Right ventricle myocardium inferior (tissue), 1 donor: ENCODE measurements at regions not wholly inside any gene's neighbourhood (a gene's known extent, or its start where the extent isn't known, plus 50 kb on each side); places are given as distances from the start of the nearest gene placed in this dataset.
"Not testable (repeated sequence)": the region's sequence is repeated elsewhere in the genome, so short reads cannot be mapped to it uniquely, and the experiment has no call there.

Experiments
- ATAC-seq: fragments of 200-7000 bp; cut with Tn5 transposase; one replicate; pipeline ENCODE4 v1.9.1; 2020; ENCODE audit warnings: mild to moderate bottlenecking, moderate library complexity
- DNase-seq: peaks from one replicate; pipeline ENCODE4 v3.0.0; 2021; ENCODE audit errors: missing footprints
- intact Hi-C: fragments of 100-400 bp; cut with DNase I; formaldehyde crosslinking; loops from one replicate; pipeline ENCODE4 v1.11.0; 2022
- donor health status: DM: no; HTN: yes; CAD: no; lungs with severe emphysema.

DNA sequence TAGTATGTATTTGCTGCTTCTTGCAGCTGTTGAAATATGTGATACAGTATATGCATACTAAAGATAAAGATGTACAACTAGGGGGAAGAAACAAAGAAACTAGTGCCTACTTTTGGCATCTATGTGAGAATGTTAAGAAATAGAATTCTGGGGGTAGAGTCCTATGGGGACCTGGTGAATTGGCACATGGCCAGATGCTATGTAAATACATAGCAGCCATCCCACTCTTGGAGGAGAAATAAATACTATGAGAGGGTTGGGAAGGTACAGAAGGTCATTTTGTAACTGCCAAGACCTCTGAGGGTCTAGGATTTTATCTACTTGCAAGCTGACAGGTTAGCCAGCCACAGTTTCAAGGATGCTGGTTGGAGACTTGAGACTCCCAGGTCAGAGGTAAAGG lies 298.3 kb upstream of the TBL1XR1 start:
- intact Hi-C loops, result no loop called here
- ATAC-seq, result no peak
- no peak for DNase-seq

DNA sequence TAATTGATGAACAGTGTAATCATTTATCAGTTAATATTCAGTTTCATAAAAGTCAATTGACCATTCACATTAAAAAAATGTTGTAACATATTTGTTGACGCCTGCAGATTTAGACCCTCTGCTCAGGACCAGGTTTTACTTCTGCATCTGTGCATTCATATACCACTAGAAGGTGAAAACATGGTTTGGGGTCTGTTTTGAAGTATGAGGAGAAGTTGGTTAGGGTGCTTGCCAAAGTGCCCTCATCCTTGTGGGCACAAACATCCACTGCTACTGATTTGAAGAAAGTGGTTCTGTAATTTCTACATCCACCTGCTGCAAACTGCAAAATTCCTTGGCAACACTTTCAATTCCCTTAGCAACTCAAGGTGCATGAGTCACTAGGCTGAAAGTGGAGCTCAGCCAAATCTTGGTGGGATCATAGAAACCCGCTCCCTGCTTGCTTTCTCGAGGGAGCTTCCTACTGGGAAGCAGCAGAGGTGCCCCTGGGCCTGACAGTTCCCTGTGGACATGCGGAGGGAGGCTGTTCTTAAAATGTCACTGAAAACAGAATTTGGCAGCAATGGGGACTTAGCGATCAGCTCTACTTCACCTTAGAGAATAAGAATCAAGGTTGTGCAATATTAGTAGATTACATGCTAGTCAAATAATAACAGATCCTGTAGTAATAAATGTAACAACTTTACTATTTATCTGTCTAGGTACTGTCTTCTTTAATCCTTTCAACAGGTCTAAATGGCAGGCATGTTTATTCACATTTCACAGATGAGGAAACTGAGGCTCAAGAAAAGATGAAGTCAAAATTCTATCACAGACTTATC lies 301.0 kb upstream of the TBL1XR1 start:
- peak; percentile 39 for ATAC-seq
- DNase-seq, result no peak
- intact Hi-C loops, result no loop called here

DNA sequence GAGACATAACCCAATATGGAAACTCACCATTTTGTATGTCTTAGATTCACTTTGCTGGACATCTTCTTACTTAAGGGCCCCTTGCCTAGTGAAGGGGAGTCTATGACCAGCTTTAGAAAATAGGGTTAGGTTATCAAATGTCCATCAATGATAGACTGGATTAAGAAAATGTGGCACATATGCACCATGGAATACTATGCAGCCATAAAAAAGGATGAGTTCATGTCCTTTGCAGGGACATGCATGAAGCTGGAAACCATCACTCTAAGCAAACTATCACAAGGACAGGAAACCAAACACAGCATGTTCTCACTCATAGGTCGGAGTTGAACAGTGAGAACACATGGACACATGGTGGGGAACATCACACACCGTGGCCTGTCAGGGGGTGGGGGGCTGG lies 301.8 kb upstream of the TBL1XR1 start:
- DNase-seq, intact Hi-C loops, ATAC-seq: not testable (repeated sequence)

GRCh38 chr3:177499779-177500423 lies 302.6 kb upstream of the TBL1XR1 start:
- intact Hi-C loops, result no loop called here
- DNase-seq (no peak), ATAC-seq (no peak)

DNA sequence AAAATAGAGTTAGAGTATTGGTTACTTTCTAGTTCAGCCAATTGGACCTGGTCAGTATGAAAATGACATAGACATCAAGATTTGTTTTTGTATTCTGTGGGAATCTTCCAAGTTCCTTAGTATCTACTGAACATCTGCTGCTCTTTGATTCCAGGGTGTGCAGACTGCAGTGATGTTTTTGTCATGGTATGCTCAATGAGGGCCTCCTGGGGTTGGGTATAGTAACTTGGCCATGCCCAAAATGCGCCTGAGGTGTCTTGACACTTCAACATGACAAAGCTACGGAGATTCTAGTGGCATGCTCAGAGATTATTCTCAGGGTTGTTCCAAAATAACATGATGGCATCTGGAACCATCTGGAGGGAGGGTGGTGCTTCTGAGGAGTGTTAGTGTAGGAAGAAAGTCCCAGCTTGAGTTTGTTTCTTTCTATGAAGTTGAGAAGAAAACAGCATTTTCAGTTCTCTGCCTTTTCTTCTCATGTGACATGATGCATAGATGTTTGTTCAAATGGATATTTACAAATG lies 313.5 kb upstream of the TBL1XR1 start:
- ATAC-seq, result no peak
- DNase-seq, result no peak
- intact Hi-C loops, result loop anchor here (10.0 kb wide), 1 partner anchor 194 kb away; no protein-coding TSS in a partner anchor

- ATAC-seq, result peak; percentile 30
- intact Hi-C loops, result loop anchor here (10.0 kb wide), 1 partner anchor 192 kb away; no protein-coding TSS in a partner anchor
- no peak for DNase-seq
These were observed 315.9 kb upstream of the TBL1XR1 start for GRCh38 chr3:177512945-177513814.

- no peak for ATAC-seq
- intact Hi-C loops, result loop anchor here (2.0 to 10.0 kb wide), 2 partner anchors 191 to 247 kb away; no protein-coding TSS in a partner anchor
- no peak for DNase-seq
These were observed 316.7 kb upstream of the TBL1XR1 start for GRCh38 chr3:177513815-177514610.

GRCh38 chr3:177514611-177515499 lies 317.6 kb upstream of the TBL1XR1 start:
- DNase-seq (no peak), ATAC-seq (no peak)
- intact Hi-C loops, result loop anchor here (2.0 to 10.0 kb wide), 3 partner anchors 102 to 246 kb away; no protein-coding TSS in a partner anchor

DNA sequence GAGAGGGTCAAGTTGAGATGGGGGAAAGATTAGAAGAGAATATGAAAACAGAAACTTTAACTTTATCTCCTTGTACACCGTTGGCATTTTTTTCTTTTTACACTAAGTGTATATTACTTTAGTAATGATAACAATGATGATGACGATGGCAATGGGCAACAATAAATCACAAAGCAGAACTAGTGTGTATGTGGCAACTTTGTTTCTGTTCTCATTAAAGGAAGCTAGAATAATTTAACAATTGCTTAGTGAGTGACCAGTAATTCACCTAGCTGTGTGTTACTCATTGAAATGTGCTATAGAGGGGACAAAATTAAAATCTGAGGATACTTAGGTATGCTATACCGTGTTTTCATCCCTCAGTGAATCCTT lies 318.5 kb upstream of the TBL1XR1 start:
- DNase-seq, result no peak
- intact Hi-C loops, result loop anchor here (2.0 to 10.0 kb wide), 3 partner anchors 102 to 245 kb away; no protein-coding TSS in a partner anchor
- ATAC-seq, result no peak

DNA sequence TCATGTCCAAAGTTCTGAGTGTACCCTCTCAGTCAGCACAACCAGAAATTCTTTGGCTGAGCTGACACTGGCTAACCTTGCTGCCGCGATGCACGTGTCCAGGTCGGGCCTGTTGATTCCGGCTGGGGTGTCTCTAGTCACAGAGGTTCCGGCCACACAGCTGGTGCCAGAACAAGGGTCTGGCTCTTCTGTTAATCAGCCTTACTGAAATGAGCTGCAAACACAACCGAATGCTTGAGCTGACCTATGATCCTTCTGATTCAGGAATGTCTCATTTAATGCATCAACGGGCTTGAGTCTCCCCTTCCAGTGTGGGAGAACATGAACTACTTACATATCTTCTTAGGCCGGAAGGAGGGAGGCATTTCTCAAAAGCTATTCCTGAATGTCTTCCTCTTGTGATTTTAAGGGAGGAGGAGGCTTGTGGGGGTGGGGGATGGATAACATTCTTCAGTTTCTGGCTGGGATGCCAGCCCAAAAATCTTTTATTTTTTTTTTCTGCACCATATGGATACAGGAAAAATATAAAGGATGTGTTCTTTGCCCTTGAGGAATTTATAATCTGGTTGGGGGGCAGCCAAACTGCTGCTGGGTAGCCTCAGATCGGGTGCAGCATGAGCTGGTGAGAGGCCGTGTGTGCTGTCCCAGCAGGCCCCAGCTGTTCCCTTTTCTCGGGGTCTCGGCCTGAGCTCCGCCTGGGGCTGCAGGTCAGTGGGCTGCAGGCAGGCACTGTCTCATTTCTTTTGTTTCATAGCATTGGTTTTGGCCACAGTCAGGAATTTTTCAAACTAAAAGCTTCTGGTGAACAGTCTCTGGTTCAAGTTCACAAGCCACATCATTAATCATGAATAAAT lies 319.1 kb upstream of the TBL1XR1 start:
- no peak for DNase-seq
- intact Hi-C loops, result loop anchor here (5.0 to 10.0 kb wide), 2 partner anchors 101 to 188 kb away; no protein-coding TSS in a partner anchor
- peak; percentile 76 for ATAC-seq

GRCh38 chr3:177517906-177518305 lies 320.6 kb upstream of the TBL1XR1 start:
- no peak for ATAC-seq
- DNase-seq, result no peak
- intact Hi-C loops, result loop anchor here (5.0 to 10.0 kb wide), 2 partner anchors 99 to 187 kb away; no protein-coding TSS in a partner anchor

DNA sequence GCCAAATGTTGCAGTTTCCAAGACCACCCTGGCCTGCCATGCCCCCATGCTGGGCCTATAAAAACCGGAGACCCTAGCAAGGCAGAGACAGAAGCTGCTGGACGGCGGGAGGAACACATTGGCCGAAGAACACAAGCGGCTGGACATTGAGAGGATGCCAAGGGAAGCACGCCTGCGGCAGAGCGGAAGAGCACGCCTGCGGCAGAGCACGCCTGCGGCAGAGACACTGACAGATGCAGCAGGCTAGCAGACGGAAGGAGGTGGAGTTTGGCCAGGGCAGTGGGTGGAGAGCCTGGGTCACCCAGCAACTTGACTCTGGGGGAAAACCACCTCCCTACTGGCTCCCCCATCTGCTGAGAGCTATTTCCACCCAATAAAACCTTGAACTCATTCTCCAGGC lies 322.3 kb upstream of the TBL1XR1 start:
- DNase-seq (no peak), ATAC-seq (no peak)
- intact Hi-C loops, result loop anchor here (5.0 to 10.0 kb wide), 2 partner anchors 98 to 185 kb away; no protein-coding TSS in a partner anchor

DNA sequence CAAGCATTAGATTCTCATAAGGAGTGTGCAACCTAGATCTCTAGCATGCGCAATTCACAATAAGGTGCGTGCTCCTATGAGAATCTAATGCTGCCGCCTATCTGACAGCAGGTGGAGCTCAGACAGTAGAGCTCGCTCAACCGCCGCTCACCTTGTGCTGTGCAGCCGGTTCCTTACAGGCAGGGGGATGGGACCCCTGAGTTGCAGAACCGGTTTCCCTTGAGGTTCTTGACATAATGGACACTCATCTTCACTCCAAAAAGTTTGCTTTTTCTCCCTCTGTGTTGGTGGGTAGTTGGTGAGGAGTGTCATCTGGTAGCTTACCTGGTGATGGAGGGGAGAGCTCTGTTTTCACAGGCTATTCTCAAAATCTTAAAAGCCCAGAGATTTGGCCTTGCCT lies 324.0 kb upstream of the TBL1XR1 start:
- no peak for ATAC-seq
- DNase-seq, result no peak
- intact Hi-C loops, result no loop called here

DNA sequence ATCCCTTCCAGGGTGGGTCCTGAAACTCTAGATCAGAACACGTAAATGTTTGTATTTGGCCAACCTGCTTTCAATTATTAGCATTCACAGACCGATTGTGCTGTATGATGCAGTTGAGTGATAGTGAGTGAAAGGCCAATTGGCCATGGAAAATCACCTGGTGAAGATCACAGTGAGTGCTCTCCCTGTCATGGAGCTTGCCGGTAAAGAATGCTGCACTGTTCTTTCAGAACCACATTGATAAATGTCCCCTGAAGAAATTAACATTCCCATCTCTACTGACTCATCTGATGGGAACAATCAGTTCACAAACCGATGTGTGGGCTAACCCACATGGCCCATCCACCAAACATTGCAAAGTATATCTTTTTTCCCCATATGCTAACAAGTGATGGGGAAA lies 324.8 kb upstream of the TBL1XR1 start:
- intact Hi-C loops, result no loop called here
- DNase-seq, result no peak
- no peak for ATAC-seq

GRCh38 chr3:177523067-177523675 lies 325.9 kb upstream of the TBL1XR1 start:
- DNase-seq, result no peak
- intact Hi-C loops, result no loop called here

More at GRCh38 chr3:177523067-177523675, 325.9 kb upstream of the TBL1XR1 start:
- ATAC-seq, result no peak
